GM21825 (cell line): ENCODE measurements at regions not wholly inside any gene's neighbourhood (a gene's known extent, or its start where the extent isn't known, plus 50 kb on each side); places are given as distances from the start of the nearest gene placed in this dataset.

Source experiments
- ATAC-seq: cut with Tn5 transposase; IDR thresholded peaks from one replicate; pipeline ENCODE4 v1.9.1; 2021; ENCODE audit warnings: mild to moderate bottlenecking, moderate library complexity; ENCODE audit not compliant: unreplicated experiment

- ATAC-seq = no peak
Measured at GRCh38 chr2:16283071-16283850, 342.9 kb downstream of the MYCN start.

- no peak for ATAC-seq
Measured at GRCh38 chr2:16282511-16282910, 342.2 kb downstream of the MYCN start.

DNA sequence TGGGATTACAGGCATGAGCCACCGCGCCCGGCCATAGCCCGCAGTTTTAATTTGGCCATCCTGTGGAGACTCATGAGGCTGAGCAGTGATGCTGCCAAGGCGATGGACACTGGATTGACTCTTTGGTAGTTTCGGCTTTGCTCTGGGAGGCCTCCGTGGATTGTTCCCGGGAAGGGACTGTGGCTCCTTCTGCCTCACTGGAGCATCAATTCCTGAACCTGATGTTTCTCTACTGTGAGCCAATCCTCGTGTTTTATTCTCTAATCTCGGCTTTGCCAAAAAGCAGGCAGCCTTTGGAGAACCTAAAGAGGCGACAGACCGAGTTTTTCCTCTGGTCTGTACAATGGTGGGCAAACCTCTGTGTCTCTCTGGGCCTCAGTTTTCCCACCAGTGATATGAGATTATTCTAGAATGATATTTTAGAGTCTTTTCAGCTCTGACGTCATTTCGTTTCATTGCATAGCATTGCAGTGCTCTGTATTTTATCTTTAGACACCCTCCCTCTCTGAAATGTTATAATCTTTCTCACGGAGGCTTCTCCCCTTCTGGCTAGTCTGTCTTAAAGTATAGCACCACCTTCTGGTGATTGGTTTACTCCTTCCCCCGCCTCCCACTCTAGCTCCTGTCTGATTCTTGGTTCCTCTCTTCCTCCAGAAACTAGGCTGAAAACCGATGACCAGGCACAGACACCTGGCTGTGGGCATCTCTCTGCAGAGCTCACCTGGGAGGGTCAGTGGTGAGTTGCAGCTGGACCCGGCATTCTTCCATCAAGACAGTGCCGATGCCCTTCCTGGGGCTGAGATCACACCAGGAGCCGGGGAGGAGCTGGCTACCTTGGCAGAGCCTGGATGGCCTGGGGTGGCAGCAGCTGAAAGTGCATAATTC, 341.3 kb downstream of the MYCN start:
- no peak for ATAC-seq

GRCh38 chr2:16280081-16280480, 339.7 kb downstream of the MYCN start:
- no peak for ATAC-seq

- no peak for ATAC-seq
Measured at GRCh38 chr2:16279641-16280040, 339.3 kb downstream of the MYCN start.

- no peak for ATAC-seq
Measured at GRCh38 chr2:16279201-16279570, 338.8 kb downstream of the MYCN start.

DNA sequence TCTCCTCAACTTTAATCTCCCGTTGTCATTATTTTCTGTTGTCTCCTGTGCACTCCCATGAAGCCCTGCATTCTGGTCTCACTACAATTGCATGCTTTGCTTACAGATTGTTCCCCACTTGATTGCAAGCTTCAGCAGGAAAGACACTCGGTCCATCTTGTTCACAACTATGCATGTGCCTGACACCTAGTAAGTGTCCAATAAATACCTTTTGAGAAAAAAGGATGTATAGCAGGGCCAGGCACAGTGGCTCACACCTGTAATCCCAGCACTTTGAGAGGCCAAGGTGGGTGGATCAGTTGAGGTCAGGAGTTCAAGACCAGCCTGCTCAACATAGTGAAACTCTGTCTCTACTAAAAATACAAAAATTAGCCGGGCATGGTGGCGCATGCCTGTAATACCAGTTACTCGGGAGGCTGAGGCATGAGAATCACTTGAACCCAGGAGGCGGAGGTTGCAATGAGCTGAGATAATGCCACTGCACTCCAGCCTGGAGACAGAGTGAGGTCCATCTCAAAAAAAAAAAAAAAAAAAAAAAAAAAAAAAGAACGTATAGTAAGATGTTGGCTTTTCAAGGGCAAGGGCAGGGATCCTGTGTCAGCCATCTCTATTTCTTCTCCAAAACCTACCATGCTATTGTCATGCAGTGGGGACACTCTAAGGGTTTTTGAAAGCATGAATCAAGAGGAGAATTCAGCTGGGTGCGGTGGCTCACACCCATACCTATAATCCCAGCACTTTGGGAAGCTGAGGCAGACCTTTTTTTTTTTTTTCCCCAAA, 338.3 kb downstream of the MYCN start:
- ATAC-seq = no peak

GRCh38 chr2:16277117-16277516, 336.8 kb downstream of the MYCN start:
- ATAC-seq = no peak

GRCh38 chr2:16275661-16276060, 335.3 kb downstream of the MYCN start:
- no peak for ATAC-seq

- ATAC-seq = no peak
Measured at GRCh38 chr2:16275131-16275530, 334.8 kb downstream of the MYCN start.

GRCh38 chr2:16273111-16273510, 332.8 kb downstream of the MYCN start:
- no peak for ATAC-seq

DNA sequence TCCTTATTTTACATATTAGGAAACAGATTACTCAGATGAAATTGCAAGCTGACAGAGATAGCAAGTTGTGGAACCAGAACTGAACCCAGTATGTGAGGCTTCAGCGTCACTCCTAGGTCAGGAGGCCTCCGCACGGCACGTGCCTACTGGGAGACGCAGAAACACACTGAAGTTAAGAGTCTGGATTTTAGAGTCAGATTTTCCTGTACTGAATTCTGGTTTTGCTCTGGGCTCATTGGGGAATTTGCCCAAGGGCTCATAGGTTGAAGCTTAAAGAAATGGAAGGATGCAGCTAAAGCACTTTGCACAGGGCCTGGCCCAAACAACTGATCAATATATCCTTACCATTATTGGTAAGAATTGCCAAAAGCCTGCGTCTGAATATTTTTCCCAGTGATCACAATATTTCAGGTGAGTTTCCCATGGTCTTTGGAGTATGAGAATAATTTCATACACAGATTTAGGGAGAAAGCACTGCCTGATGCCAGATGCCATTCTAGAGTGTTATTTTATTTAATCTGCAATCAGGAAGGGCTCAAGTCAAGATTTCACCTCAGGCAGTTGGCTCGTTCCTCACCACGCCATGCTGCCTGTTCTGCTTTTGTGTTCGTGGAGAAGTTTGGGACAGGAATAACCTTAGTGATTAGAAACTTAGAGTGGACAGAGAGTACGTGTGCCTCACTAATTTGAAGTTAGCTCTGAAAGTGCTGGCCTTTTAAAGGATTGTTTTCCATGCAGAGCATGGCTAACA, 331.9 kb downstream of the MYCN start:
- no peak for ATAC-seq

- no peak for ATAC-seq
Measured at GRCh38 chr2:16271231-16271896, 331.0 kb downstream of the MYCN start.

- no peak for ATAC-seq
Measured at GRCh38 chr2:16270441-16270840, 330.1 kb downstream of the MYCN start.

GRCh38 chr2:16268301-16269000, 328.1 kb downstream of the MYCN start:
- ATAC-seq = no peak

DNA sequence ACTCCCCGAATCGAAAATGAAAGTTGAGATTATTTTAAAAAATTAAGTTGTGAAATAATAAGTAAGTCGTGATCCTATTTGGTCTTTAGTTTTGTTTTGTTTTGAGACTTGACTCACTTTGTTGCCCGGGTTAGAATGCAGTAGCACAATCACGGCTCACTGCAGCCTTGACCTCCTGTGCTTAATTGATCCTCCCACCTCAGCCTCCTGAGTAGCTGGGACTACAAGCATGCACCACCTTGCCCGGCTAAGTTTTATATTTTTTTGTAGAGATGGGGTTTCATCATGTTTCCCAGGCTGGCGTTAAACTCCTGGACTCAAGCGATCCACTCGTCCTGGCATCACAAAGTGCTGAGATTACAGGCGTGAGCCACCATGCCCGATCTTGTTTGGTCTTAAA, 326.2 kb downstream of the MYCN start:
- no peak for ATAC-seq

DNA sequence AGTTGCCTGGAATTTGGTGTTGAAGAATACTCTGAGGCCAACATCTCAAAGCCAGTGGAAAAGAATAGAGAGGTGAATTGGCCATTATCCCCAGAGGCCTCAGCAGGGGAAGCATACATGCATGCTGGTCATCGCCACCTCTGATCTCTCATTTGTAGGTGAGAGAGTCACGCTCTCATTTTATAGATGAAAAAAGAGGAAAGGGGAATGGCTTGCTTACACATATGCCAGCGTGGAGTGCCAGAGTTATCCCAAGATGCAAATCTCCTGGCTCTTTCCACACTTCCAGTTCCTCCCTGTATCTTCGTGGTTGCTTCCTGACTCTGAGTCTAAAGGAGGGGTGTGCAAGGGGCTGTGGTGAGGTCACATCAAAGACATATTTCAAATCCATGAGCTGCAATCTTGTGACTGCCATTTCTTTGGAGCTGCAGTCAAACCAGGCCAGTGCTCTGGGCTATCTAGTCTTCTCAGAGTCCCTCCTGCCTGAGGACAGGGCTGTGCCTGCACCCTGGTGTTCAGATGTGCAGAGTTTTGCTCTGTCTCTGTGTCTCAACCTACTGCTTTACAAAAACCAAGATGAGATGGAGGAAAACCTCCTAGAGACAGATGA, 324.7 kb downstream of the MYCN start:
- no peak for ATAC-seq

DNA sequence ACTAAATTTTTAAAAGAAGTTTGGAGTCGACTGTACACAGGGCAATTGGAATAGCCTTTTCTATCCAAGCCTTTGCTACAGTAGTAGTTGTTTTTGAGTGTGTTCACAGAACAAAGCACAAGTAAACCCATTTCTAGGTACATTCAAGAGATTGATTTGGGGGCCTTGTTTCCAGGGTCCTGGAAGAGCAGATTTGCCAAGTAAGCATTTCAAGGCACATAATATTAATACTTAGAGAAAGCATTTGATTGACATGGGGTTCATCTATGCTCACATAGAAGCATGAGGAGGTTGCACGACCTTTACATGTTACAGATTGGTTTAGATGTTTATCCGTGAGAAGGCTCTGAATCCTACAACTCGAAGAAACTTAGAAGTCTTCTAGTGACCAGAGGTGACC, 324.1 kb downstream of the MYCN start:
- no peak for ATAC-seq

GRCh38 chr2:16263241-16263890, 323.0 kb downstream of the MYCN start:
- ATAC-seq = no peak
